MM.1S (cell line): ENCODE measurements at regions not wholly inside any gene's neighbourhood (a gene's known extent, or its start where the extent isn't known, plus 50 kb on each side); places are given as distances from the start of the nearest gene placed in this dataset.

Source experiments
- DNase-seq: peaks from one replicate; pipeline ENCODE4 v3.0.0-alpha.2; 2015
- H2AFZ ChIP-seq: fragments of 300-600 bp; sonication (generic); 2 replicates; pipeline ENCODE4 v1.6.0; 2016; ENCODE audit warnings: antibody characterized with exemption, low read length
- H3F3A ChIP-seq: fragments of 300-600 bp; sonication (generic); 2 replicates; pipeline ENCODE4 v1.6.1; 2016; ENCODE audit warnings: mild to moderate bottlenecking, antibody characterized with exemption, low read length, moderate library complexity, mixed read lengths; ENCODE audit not compliant: insufficient read depth
- H3K27ac ChIP-seq: fragments of 300-600 bp; sonication (generic); 2 replicates; pipeline ENCODE4 v1.5.1; 2016; ENCODE audit warnings: mild to moderate bottlenecking, low read length
- H3K27me3 ChIP-seq: fragments of 300-600 bp; sonication (generic); replicated peaks from 2 replicates; pipeline ENCODE4 v1.6.0; 2016; ENCODE audit warnings: low read length; ENCODE audit not compliant: insufficient read depth
- H3K36me3 ChIP-seq: fragments of 300-600 bp; sonication (generic); replicated peaks from 2 replicates; pipeline ENCODE4 v1.6.1; 2016; ENCODE audit warnings: mild to moderate bottlenecking, low read length, mixed read lengths; ENCODE audit not compliant: insufficient read depth
- H3K4me1 ChIP-seq: fragments of 300-600 bp; sonication (generic); 2 replicates; pipeline ENCODE4 v1.6.1; 2016; ENCODE audit warnings: low read length, mixed read lengths
- H3K4me2 ChIP-seq: fragments of 300-600 bp; sonication (generic); 2 replicates; pipeline ENCODE4 v1.6.0; 2016; ENCODE audit warnings: low read depth, low read length
- H3K4me3 ChIP-seq: fragments of 300-600 bp; sonication (generic); 2 replicates; pipeline ENCODE4 v1.5.1; 2016; ENCODE audit warnings: low read length, mixed read lengths
- H3K79me2 ChIP-seq: fragments of 300-600 bp; sonication (generic); 2 replicates; pipeline ENCODE4 v1.6.1; 2016; ENCODE audit warnings: mixed run types, low read length, mixed read lengths
- H3K9ac ChIP-seq: fragments of 300-600 bp; sonication (generic); 2 replicates; pipeline ENCODE4 v1.6.1; 2016; ENCODE audit warnings: low read length, mixed read lengths
- H3K9me2 ChIP-seq: fragments of 300-600 bp; sonication (generic); replicated peaks from 2 replicates; pipeline ENCODE4 v1.6.1; 2016; ENCODE audit warnings: mild to moderate bottlenecking, low read length, mixed read lengths; ENCODE audit not compliant: insufficient read depth
- H3K9me3 ChIP-seq: fragments of 300-600 bp; sonication (generic); replicated peaks from 2 replicates; pipeline ENCODE4 v1.6.1; 2016; ENCODE audit warnings: mild to moderate bottlenecking, low read length, mixed read lengths; ENCODE audit not compliant: insufficient read depth
- H4K20me1 ChIP-seq: fragments of 300-600 bp; sonication (generic); 2 replicates; pipeline ENCODE4 v1.6.1; 2016; ENCODE audit warnings: mild to moderate bottlenecking, low read length, moderate library complexity, mixed read lengths; ENCODE audit not compliant: insufficient read depth
- CTCF ChIP-seq: fragments of 300-600 bp; sonication (generic); IDR thresholded peaks from 2 replicates; pipeline ENCODE4 v1.5.1; 2016; ENCODE audit warnings: antibody characterized with exemption, low read length, mixed read lengths
- EZH2 ChIP-seq: fragments of 300-600 bp; sonication (generic); optimal IDR thresholded peaks from 2 replicates; pipeline ENCODE3; 2017; ENCODE audit warnings: low read depth, mild to moderate bottlenecking, antibody characterized with exemption, low read length, mixed read lengths
- EZH2phosphoT487 ChIP-seq: fragments of 300-600 bp; sonication (generic); IDR thresholded peaks from 2 replicates; pipeline ENCODE4 v1.6.1; 2018; ENCODE audit warnings: antibody characterized with exemption, low read length

DNA sequence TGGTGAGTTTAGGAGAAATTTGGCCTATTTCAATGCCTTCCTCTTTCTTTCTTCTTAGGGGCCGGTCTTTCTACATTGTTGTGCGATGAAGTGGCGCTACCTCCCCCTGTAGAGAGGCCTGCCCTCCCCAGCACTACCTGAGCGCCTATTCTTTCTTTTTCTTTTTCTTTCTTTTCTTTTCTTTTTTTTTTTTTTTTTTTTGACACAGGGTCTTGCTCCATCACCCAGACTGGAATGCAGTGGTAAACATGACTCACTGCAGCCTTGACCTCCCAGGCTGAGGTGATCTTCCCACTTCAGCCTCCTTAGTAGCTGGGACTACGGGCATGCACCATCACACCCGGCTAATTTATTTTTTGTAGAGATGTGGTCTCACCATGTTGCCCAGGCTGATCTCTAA lies 136.1 kb upstream of the MAX start:
- Histone ChIP-seq H3K79me2 (no peaks in the 10 kb centered on the region), H3K4me2 (no peak overlapping the region), H2AFZ (no peak overlapping the region), H3K36me3 (no peaks in the 10 kb centered on the region), H3K27ac (no peak overlapping the region), H3K9ac (no peak overlapping the region), H3K27me3 (no peaks in the 10 kb centered on the region), H4K20me1 (no peaks in the 10 kb centered on the region), H3K9me2 (no peaks in the 10 kb centered on the region), H3F3A (no peaks in the 10 kb centered on the region), H3K9me3 (no peaks in the 10 kb centered on the region), H3K4me1 (no peaks in the 10 kb centered on the region), H3K4me3 (no peak overlapping the region)
- no peak for DNase-seq
- TF ChIP-seq EZH2 (no peak), CTCF (no peak), EZH2phosphoT487 (no peak)

DNA sequence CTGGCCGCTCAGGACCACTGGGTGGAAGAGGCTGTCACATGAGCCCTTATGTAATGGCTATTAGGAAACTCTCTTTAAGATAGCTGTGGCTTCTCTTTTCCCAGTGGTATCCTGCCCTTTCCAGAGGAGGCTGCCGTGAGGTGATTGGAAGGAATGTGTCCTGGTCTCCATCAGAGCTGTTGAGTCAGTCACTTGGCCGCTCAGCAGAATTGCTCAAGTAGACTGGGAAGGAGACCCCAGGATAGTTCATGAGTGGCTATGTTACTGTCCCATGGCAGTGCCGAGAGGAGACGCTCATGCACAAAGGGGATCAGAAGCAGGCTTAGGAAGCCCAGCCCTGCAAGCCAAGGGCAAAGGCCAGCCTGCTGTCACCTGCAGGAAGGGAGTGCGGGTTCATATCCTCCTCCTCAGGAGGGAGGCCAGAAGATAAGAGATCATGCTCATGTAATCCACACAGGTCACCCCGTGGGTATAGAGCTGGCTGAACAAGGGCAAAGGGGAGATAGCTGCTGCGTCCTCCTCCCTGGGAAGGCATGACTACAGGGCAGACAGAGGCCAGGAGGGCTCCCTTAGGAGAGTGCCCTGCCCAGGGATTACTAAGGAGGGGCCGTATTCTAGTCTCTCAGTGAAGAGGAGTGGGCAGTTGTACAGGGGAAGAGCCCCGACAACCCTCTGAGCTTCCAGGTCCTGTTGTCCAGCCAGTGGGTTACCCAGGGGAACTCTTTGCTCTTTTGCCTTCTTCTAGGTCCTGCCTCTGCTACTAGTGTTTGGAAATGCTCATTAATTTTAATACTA lies 137.0 kb upstream of the MAX start:
- TF ChIP-seq CTCF, result no peak
- TF ChIP-seq EZH2, result no peak
- H3K36me3 ChIP-seq, result no peaks in the 10 kb centered on the region
- no peaks in the 10 kb centered on the region for H3K27me3 ChIP-seq
- no peaks in the 10 kb centered on the region for H3K9me2 ChIP-seq
- H3K79me2 ChIP-seq, result no peaks in the 10 kb centered on the region
- H3K27ac ChIP-seq, result no peak overlapping the region
- no peaks in the 10 kb centered on the region for H3K9me3 ChIP-seq
- no peak overlapping the region for H2AFZ ChIP-seq
- no peaks in the 10 kb centered on the region for H4K20me1 ChIP-seq
- H3K4me3 ChIP-seq, result no peak overlapping the region
- no peaks in the 10 kb centered on the region for H3K4me1 ChIP-seq
- H3K4me2 ChIP-seq, result no peak overlapping the region
- H3K9ac ChIP-seq, result no peak overlapping the region
- no peak for DNase-seq
- no peaks in the 10 kb centered on the region for H3F3A ChIP-seq

GRCh38 chr14:65239938-65240296 lies 137.6 kb upstream of the MAX start:
- H3K4me3 ChIP-seq, result no peak overlapping the region
- H3K27me3 ChIP-seq, result no peaks in the 10 kb centered on the region
- H3K9ac ChIP-seq, result no peak overlapping the region
- TF ChIP-seq CTCF, result no peak
- no peak for TF ChIP-seq EZH2phosphoT487
- TF ChIP-seq EZH2, result no peak
- no peaks in the 10 kb centered on the region for H3K79me2 ChIP-seq
- H3K9me2 ChIP-seq, result no peaks in the 10 kb centered on the region
- no peak overlapping the region for H2AFZ ChIP-seq
- no peak overlapping the region for H3K4me2 ChIP-seq
- H4K20me1 ChIP-seq, result no peaks in the 10 kb centered on the region
- no peak for DNase-seq
- H3K27ac ChIP-seq, result no peak overlapping the region
- no peaks in the 10 kb centered on the region for H3F3A ChIP-seq
- no peaks in the 10 kb centered on the region for H3K9me3 ChIP-seq
- H3K4me1 ChIP-seq, result no peaks in the 10 kb centered on the region
- no peaks in the 10 kb centered on the region for H3K36me3 ChIP-seq
